GM19324 (cell line): ENCODE measurements at regions not wholly inside any gene's neighbourhood (a gene's known extent, or its start where the extent isn't known, plus 50 kb on each side); places are given as distances from the start of the nearest gene placed in this dataset.

Experiments
- ATAC-seq: cut with Tn5 transposase; IDR thresholded peaks from one replicate; pipeline ENCODE4 v1.9.1; 2021; ENCODE audit warnings: mild to moderate bottlenecking, moderate library complexity; ENCODE audit not compliant: unreplicated experiment, low FRiP score

- ATAC-seq = no peak
Measured at GRCh38 chr12:90174198-90174510, 465.5 kb upstream of the ATP2B1 start.

- ATAC-seq = no peak
Measured at GRCh38 chr12:90173499-90174197, 465.0 kb upstream of the ATP2B1 start.

- no peak for ATAC-seq
Measured at GRCh38 chr12:90172524-90172923, 463.9 kb upstream of the ATP2B1 start.

GRCh38 chr12:90170740-90171139 is 462.1 kb upstream of the ATP2B1 start:
- no peak for ATAC-seq

- no peak for ATAC-seq
Measured at GRCh38 chr12:90167518-90168208, 459.0 kb upstream of the ATP2B1 start.

GRCh38 chr12:90166671-90167070 is 458.0 kb upstream of the ATP2B1 start:
- ATAC-seq = no peak

GRCh38 chr12:90166012-90166411 is 457.4 kb upstream of the ATP2B1 start:
- ATAC-seq = no peak

GRCh38 chr12:90163975-90164374 is 455.3 kb upstream of the ATP2B1 start:
- no peak for ATAC-seq

- ATAC-seq = no peak
Measured at GRCh38 chr12:90153827-90154226, 445.2 kb upstream of the ATP2B1 start.

- ATAC-seq = no peak
Measured at GRCh38 chr12:90152897-90153624, 444.4 kb upstream of the ATP2B1 start.

GRCh38 chr12:90151491-90152015 is 442.9 kb upstream of the ATP2B1 start:
- ATAC-seq = no peak

- no peak for ATAC-seq
Measured at GRCh38 chr12:90149453-90149852, 440.8 kb upstream of the ATP2B1 start.

GRCh38 chr12:90129366-90130030 is 420.9 kb upstream of the ATP2B1 start:
- no peak for ATAC-seq

- no peak for ATAC-seq
Measured at GRCh38 chr12:90128526-90128925, 419.9 kb upstream of the ATP2B1 start.

- no peak for ATAC-seq
Measured at GRCh38 chr12:90126125-90126524, 417.5 kb upstream of the ATP2B1 start.

GRCh38 chr12:90124914-90125313 is 416.3 kb upstream of the ATP2B1 start:
- no peak for ATAC-seq

GRCh38 chr12:90124289-90124688 is 415.7 kb upstream of the ATP2B1 start:
- ATAC-seq = no peak

- ATAC-seq = no peak
Measured at GRCh38 chr12:90122681-90123080, 414.0 kb upstream of the ATP2B1 start.

- no peak for ATAC-seq
Measured at GRCh38 chr12:90120627-90121026, 412.0 kb upstream of the ATP2B1 start.

GRCh38 chr12:90112666-90113065 is 404.0 kb upstream of the ATP2B1 start:
- ATAC-seq = no peak
